ENCODE measurements at regions not wholly inside any gene's neighbourhood (a gene's known extent, or its start where the extent isn't known, plus 50 kb on each side); places are given as distances from the start of the nearest gene placed in this dataset.
A peak's percentile ranks its signal among the peaks of the same experiment; 100 is the strongest.
"Not testable (repeated sequence)": the region's sequence is repeated elsewhere in the genome, so short reads cannot be mapped to it uniquely, and the experiment has no call there.

GRCh38 chr2:91895091-91895490, 2976.1 kb upstream of the TEKT4 start:
- in situ Hi-C loops (cut with MboI; ENCODE audit: low sequenced_read_pairs); BruUV-seq (replicated peaks); dilution Hi-C loops (cut with HindIII; ENCODE audit: low sequenced_read_pairs, unreplicated experiment): not testable (repeated sequence)

DNA sequence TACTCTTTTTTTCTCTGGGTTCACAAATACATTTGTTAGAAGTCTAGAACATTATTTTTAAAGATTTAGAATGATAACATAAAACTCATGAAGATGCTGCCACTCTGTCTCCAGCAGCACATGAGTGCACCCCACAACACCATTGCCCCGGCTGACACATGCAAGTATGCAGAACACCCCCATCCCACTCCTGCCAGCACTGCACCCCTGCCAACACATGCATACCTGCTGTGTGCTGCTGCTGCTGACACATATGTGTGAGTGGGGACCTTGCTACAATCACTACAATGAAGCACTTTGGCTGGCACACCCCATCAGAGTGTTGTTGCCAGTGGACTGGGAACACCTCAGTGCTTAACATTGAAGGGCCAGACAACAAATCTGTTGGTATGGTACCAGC, 2953.6 kb upstream of the TEKT4 start:
- H3K56ac ChIP-seq (ENCODE audit: extremely low read depth, insufficient read depth, low read length); ATAC-seq (ENCODE audit: low read depth); DNase-seq; H4K8ac ChIP-seq (ENCODE audit: low read depth in 2 of 2, low read length in 2 of 2); CTCF ChIA-PET; H3K27me3 ChIP-seq (ENCODE audit: control insufficient read depth, insufficient read depth, low read length); dilution Hi-C loops (cut with HindIII; ENCODE audit: low sequenced_read_pairs, unreplicated experiment); H3K27ac ChIP-seq (ENCODE audit: insufficient read depth, low read length); intact Hi-C loops (cut with micrococcal nuclease); H3K23ac ChIP-seq (ENCODE audit: low read depth, low read length); H3K4ac ChIP-seq (ENCODE audit: low read depth, low read length); H3K4me3 ChIP-seq (ENCODE audit: insufficient read depth, low read depth, low read length); H3K9ac ChIP-seq (ENCODE audit: low read depth, low read length); in situ Hi-C loops (cut with MboI; ENCODE audit: low sequenced_read_pairs); H2AK9ac ChIP-seq (replicated peaks; ENCODE audit: low read depth, low read length, poor library complexity); H4K91ac ChIP-seq (ENCODE audit: insufficient read depth, low read depth, low read length); H2BK5ac ChIP-seq (ENCODE audit: low read depth, low read length, poor library complexity, severe bottlenecking); H2BK15ac ChIP-seq (ENCODE audit: low read depth, low read length); H4K20me1 ChIP-seq (ENCODE audit: insufficient read depth, low read length); H3K14ac ChIP-seq (replicated peaks; ENCODE audit: low read depth, low read length); H2AFZ ChIP-seq (replicated peaks; ENCODE audit: low read length, poor library complexity); H2BK120ac ChIP-seq (ENCODE audit: low read depth, low read length); H3K79me1 ChIP-seq (ENCODE audit: low read depth in 1 of 2, low read length in 2 of 2); H4K5ac ChIP-seq (ENCODE audit: low read depth, low read length); POLR2A ChIA-PET (ENCODE audit: unreplicated experiment); H3K36me3 ChIP-seq (ENCODE audit: control insufficient read depth, insufficient read depth, low read length); H3K4me2 ChIP-seq (ENCODE audit: low read depth, low read length); H3K18ac ChIP-seq (ENCODE audit: low read depth, low read length); H3K9me3 ChIP-seq (ENCODE audit: control insufficient read depth, insufficient read depth, low read length); H2AK5ac ChIP-seq (ENCODE audit: low read depth, low read length); H2BK20ac ChIP-seq (ENCODE audit: low read depth, low read length); H3K4me1 ChIP-seq (ENCODE audit: control insufficient read depth, insufficient read depth, low read length); H3K9me1 ChIP-seq (ENCODE audit: insufficient read depth, low read length); BruUV-seq (replicated peaks): not testable (repeated sequence)
- no CpG with 5 or more reads among the region's 1 CpG for WGBS, 2 experiments (ENCODE audit: extremely low coverage in 2 of 2, insufficient read length in 1 of 2)

More at GRCh38 chr2:91895091-91895490, 2976.1 kb upstream of the TEKT4 start:
- H3K4me1 ChIP-seq (ENCODE audit: control insufficient read depth, insufficient read depth, low read length); H4K20me1 ChIP-seq (ENCODE audit: insufficient read depth, low read length); CTCF ChIA-PET; H2BK5ac ChIP-seq (ENCODE audit: low read depth, low read length, poor library complexity, severe bottlenecking); H4K91ac ChIP-seq (ENCODE audit: insufficient read depth, low read depth, low read length); H3K56ac ChIP-seq (ENCODE audit: extremely low read depth, insufficient read depth, low read length); H2BK20ac ChIP-seq (ENCODE audit: low read depth, low read length); H3K14ac ChIP-seq (replicated peaks; ENCODE audit: low read depth, low read length); H3K4me3 ChIP-seq (ENCODE audit: insufficient read depth, low read depth, low read length); H2AFZ ChIP-seq (replicated peaks; ENCODE audit: low read length, poor library complexity); H2AK5ac ChIP-seq (ENCODE audit: low read depth, low read length); H3K27ac ChIP-seq (ENCODE audit: insufficient read depth, low read length); H3K79me1 ChIP-seq (ENCODE audit: low read depth in 1 of 2, low read length in 2 of 2); DNase-seq; H3K4ac ChIP-seq (ENCODE audit: low read depth, low read length); intact Hi-C loops (cut with micrococcal nuclease); H3K9me3 ChIP-seq (ENCODE audit: control insufficient read depth, insufficient read depth, low read length); H3K9me1 ChIP-seq (ENCODE audit: insufficient read depth, low read length); H2AK9ac ChIP-seq (replicated peaks; ENCODE audit: low read depth, low read length, poor library complexity); H3K4me2 ChIP-seq (ENCODE audit: low read depth, low read length); H3K36me3 ChIP-seq (ENCODE audit: control insufficient read depth, insufficient read depth, low read length); H2BK120ac ChIP-seq (ENCODE audit: low read depth, low read length); POLR2A ChIA-PET (ENCODE audit: unreplicated experiment); H4K8ac ChIP-seq (ENCODE audit: low read depth in 2 of 2, low read length in 2 of 2); H3K18ac ChIP-seq (ENCODE audit: low read depth, low read length); ATAC-seq (ENCODE audit: low read depth); H3K27me3 ChIP-seq (ENCODE audit: control insufficient read depth, insufficient read depth, low read length); H3K23ac ChIP-seq (ENCODE audit: low read depth, low read length); H4K5ac ChIP-seq (ENCODE audit: low read depth, low read length); H2BK15ac ChIP-seq (ENCODE audit: low read depth, low read length); H3K9ac ChIP-seq (ENCODE audit: low read depth, low read length): not testable (repeated sequence)
- WGBS, 2 experiments (ENCODE audit: extremely low coverage in 2 of 2, insufficient read length in 1 of 2): no CpG with 5 or more reads among the region's 5 CpGs
- TF ChIP-seq CTCF (conservative IDR thresholded peaks at IDR 0.05; ENCODE audit: low read depth, low read length): peak; percentile 28; the same call in 1 of the 2 replicates

All from IMR-90 (cell line).